ENCODE measurements at regions not wholly inside any gene's neighbourhood (a gene's known extent, or its start where the extent isn't known, plus 50 kb on each side); places are given as distances from the start of the nearest gene placed in this dataset.

- Histone ChIP-seq H3K4me1 (peaks cover 0 to 15% (median 8%) of the 10 kb centered on the region in 6 donors), H3K9me3 (peaks cover 0 to 4% (median 0%) of the 10 kb centered on the region in 8 donors), H3K36me3 (no peaks in the 10 kb centered on the region), H3K27ac (no peak overlapping the region), H3K4me3 (no peak overlapping the region), H3K27me3 (replicated peaks in 1 of 7) (no peaks in the 10 kb centered on the region)
- no peak for DNase-seq
- 72 to 89% (median 79%) methylated on average over 4 of the region's 4 CpGs for WGBS, 5 donors
- TF ChIP-seq POLR2A (IDR thresholded peaks at IDR 0.05) (no peak), POLR2AphosphoS5 (IDR thresholded peaks at IDR 0.05) (no peak), CTCF (IDR thresholded peaks at IDR 0.05 in 8 of 11, conservative IDR thresholded peaks at IDR 0.05 in 3 of 11) (no peak)
- intact Hi-C loops (cut with DNase I; ENCODE audit: low total_unique reads), result no loop called here
Observed at GRCh38 chr13:51524312-51524711, 60.0 kb upstream of the WDFY2 start.

- intact Hi-C loops (cut with DNase I; ENCODE audit: low total_unique reads), result no loop called here
- H3K4me3 ChIP-seq, result no peak overlapping the region
- no peaks in the 10 kb centered on the region for H3K36me3 ChIP-seq
- H3K9me3 ChIP-seq, result peaks cover 0 to 4% (median 0%) of the 10 kb centered on the region in 8 donors
- no peak overlapping the region for H3K27ac ChIP-seq
- no peak for TF ChIP-seq POLR2A (IDR thresholded peaks at IDR 0.05)
- DNase-seq, result no peak
- 88 to 95% (median 94%) methylated on average over 5 of the region's 5 CpGs for WGBS, 5 donors
- H3K4me1 ChIP-seq, result peaks cover 0 to 15% (median 8%) of the 10 kb centered on the region in 6 donors
- no peaks in the 10 kb centered on the region for H3K27me3 ChIP-seq (replicated peaks in 1 of 7)
Observed at GRCh38 chr13:51524829-51525566, 59.3 kb upstream of the WDFY2 start.

GRCh38 chr13:51525567-51526167, 58.6 kb upstream of the WDFY2 start:
- WGBS, 5 donors, result 81 to 88% (median 83%) methylated on average over 5 of the region's 5 CpGs
- no peak for TF ChIP-seq CTCF (IDR thresholded peaks at IDR 0.05 in 8 of 11, conservative IDR thresholded peaks at IDR 0.05 in 3 of 11)
- H3K27ac ChIP-seq, result no peak overlapping the region
- no peak overlapping the region for H3K4me3 ChIP-seq
- no peak for DNase-seq
- no peaks in the 10 kb centered on the region for H3K27me3 ChIP-seq (replicated peaks in 1 of 7)
- peaks cover 0 to 4% (median 0%) of the 10 kb centered on the region in 8 donors for H3K9me3 ChIP-seq
- H3K4me1 ChIP-seq, result peaks cover 0 to 15% (median 8%) of the 10 kb centered on the region in 6 donors
- intact Hi-C loops (cut with DNase I; ENCODE audit: low total_unique reads), result no loop called here
- H3K36me3 ChIP-seq, result no peaks in the 10 kb centered on the region

GRCh38 chr13:51526202-51526601, 58.1 kb upstream of the WDFY2 start:
- 84 to 96% (median 87%) methylated on average over 3 of the region's 3 CpGs for WGBS, 5 donors
- H3K27ac ChIP-seq, result no peak overlapping the region
- intact Hi-C loops (cut with DNase I; ENCODE audit: low total_unique reads), result no loop called here
- DNase-seq, result no peak
- no peaks in the 10 kb centered on the region for H3K36me3 ChIP-seq
- peaks cover 0 to 7% (median 0%) of the 10 kb centered on the region in 8 donors for H3K9me3 ChIP-seq
- no peak overlapping the region for H3K4me3 ChIP-seq
- TF ChIP-seq CTCF (IDR thresholded peaks at IDR 0.05 in 8 of 11, conservative IDR thresholded peaks at IDR 0.05 in 3 of 11), result no peak
- TF ChIP-seq POLR2A (IDR thresholded peaks at IDR 0.05), result no peak
- no peak for TF ChIP-seq POLR2AphosphoS5 (IDR thresholded peaks at IDR 0.05)
- H3K27me3 ChIP-seq (replicated peaks in 1 of 7), result no peaks in the 10 kb centered on the region
- peaks cover 0 to 15% (median 8%) of the 10 kb centered on the region in 6 donors for H3K4me1 ChIP-seq
